ENCODE measurements at regions not wholly inside any gene's neighbourhood (a gene's known extent, or its start where the extent isn't known, plus 50 kb on each side); places are given as distances from the start of the nearest gene placed in this dataset.
"Not testable (repeated sequence)": the region's sequence is repeated elsewhere in the genome, so short reads cannot be mapped to it uniquely, and the experiment has no call there.

DNA sequence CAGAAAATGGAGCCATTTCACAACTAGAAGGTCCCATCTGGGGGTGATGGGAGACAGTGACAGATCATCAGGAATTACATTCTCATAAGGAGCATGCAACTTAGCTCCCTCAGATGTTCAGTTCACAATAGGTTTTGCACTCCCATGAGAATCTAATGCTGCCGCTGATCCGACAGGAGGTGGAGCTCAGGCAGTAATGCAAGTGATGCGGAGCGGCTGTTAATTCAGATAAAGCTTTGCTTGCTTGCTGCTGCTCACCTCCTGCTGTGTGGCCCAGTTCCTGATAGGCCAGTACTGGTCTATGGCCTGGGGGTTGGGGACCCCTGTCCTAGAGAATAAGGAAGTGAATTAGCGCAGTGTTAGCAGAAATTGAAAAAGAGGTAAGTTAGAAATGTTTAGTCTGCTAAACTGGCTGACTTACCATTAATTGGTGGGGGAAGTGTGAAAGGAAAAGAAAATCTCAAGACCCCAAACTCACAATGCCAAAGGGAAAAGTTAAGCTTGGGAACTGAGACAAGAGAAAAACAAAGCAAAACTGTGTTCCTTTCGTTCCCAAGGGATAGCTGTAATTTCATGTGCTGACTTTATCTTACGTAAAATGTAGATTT lies 76.4 kb downstream of the LYZL2 start:
- Histone ChIP-seq H3K27ac (peak overlapping the region; percentile 16 to 84 (median 66)), H3K27me3 (no peaks in the 10 kb centered on the region), H3K9me3 (replicated peaks in 1 of 3) (no peaks in the 10 kb centered on the region), H3K36me3 (replicated peaks in 1 of 2) (no peaks in the 10 kb centered on the region), H3K4me1 (replicated peaks in 1 of 2) (peaks cover 6 to 19% of the 10 kb centered on the region in 2 donors), H3K4me3 (no peak overlapping the region)
- DNase-seq: peak in 1 of 7 donors; percentile 47
- intact Hi-C loops (cut with DNase I): no loop called here
- 65 to 80% (median 71%) methylated on average over 7 of the region's 7 CpGs for WGBS, 4 donors
- TF ChIP-seq CTCF (IDR thresholded peaks at IDR 0.05) (no peak), POLR2A (IDR thresholded peaks at IDR 0.05) (no peak)

DNA sequence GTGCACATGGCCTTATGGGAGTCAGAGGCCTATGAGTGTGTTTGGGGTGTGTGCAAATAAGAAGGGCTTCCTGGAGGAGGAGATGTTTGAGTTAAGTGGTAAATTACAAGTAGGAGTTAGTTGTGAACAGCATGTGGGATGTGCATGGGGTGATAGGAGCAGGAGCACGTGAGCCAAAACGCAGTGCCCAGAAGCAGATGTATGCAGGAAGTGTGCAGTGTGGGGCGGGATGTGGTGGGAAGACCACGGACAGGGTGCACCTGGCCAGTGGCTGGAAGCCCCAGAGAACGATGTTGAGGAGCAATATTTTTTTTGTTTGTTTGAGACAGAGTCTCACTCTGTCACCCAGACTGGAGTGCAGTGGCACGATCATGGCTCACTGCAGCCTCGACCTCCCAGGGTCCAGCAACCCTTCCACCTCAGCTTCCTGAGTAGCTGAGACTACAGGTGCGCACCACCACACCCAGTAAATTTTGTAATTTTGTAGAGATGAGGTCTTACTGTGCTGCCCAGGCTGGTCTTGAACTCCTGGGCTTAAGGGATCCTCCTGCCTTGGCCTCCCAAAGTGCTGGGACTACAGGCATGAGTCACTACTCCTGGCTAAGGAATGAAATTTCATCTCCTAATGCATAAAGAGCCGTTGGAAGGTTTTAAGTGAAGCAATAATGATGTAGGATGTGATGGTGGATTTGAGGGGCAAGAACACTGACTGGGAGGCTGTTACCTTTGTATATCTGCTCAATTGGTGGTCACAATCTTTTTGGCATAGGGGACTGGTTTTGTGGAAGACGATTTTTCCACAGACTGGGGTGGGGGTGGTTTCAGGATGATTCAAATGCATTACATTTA lies 78.4 kb downstream of the LYZL2 start:
- peak overlapping the region in 1 of 5 donors; percentile 31 for H3K27ac ChIP-seq
- H3K4me3 ChIP-seq: no peak overlapping the region
- no peak for DNase-seq
- H3K9me3 ChIP-seq (replicated peaks in 1 of 3): no peaks in the 10 kb centered on the region
- H3K27me3 ChIP-seq: no peaks in the 10 kb centered on the region
- intact Hi-C loops (cut with DNase I): no loop called here
- TF ChIP-seq CTCF (IDR thresholded peaks at IDR 0.05): no peak
- TF ChIP-seq POLR2A (IDR thresholded peaks at IDR 0.05): no peak
- H3K36me3 ChIP-seq (replicated peaks in 1 of 2): no peaks in the 10 kb centered on the region
- H3K4me1 ChIP-seq (replicated peaks in 1 of 2): peaks cover 0 to 20% of the 10 kb centered on the region in 2 donors
- WGBS, 4 donors: 78 to 87% (median 81%) methylated on average over 10 of the region's 10 CpGs

- Histone ChIP-seq H3K27ac (peak overlapping the region in 3 of 5 donors; percentile 24 to 62 (median 31)), H3K4me1 (replicated peaks in 1 of 2) (peaks cover 0 to 18% of the 10 kb centered on the region in 2 donors)
- H3K4me3 ChIP-seq; DNase-seq; H3K27me3 ChIP-seq; intact Hi-C loops (cut with DNase I); H3K9me3 ChIP-seq (replicated peaks in 1 of 3); H3K36me3 ChIP-seq (replicated peaks in 1 of 2): not testable (repeated sequence)
- WGBS, 4 donors: 76 to 86% (median 83%) methylated on average over 6 of the region's 6 CpGs
Observed at GRCh38 chr10:30549134-30549687, 80.3 kb downstream of the LYZL2 start.

DNA sequence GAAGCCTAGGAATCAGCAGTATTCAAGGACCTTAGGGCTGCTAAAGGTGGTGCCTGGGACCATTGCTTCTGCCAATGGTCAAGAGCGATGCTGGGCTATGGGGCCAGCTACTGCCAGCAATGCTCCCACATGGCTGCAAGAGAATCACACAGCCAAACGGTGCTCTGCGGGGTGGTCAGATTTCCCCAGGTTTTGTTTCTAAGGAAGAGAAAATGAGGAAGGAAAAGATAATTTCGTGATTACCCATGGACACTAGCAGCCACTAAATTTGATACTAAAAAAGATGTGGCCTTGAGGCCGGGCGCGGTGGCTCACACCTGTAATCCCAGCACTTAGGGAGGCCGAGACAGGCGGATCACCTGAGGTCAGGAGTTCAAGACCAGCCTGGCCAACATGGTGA lies 83.0 kb downstream of the LYZL2 start:
- intact Hi-C loops (cut with DNase I): no loop called here
- Histone ChIP-seq H3K4me1 (replicated peaks in 1 of 2) (peaks cover 18 to 28% of the 10 kb centered on the region in 2 donors), H3K4me3 (no peak overlapping the region), H3K27me3 (no peaks in the 10 kb centered on the region), H3K9me3 (replicated peaks in 1 of 3) (no peaks in the 10 kb centered on the region), H3K36me3 (replicated peaks in 1 of 2) (no peaks in the 10 kb centered on the region), H3K27ac (no peak overlapping the region)
- TF ChIP-seq POLR2A (IDR thresholded peaks at IDR 0.05): no peak
- no peak for TF ChIP-seq CTCF (IDR thresholded peaks at IDR 0.05)
- 71 to 85% (median 83%) methylated on average over 9 of the region's 9 CpGs for WGBS, 4 donors
- no peak for DNase-seq

Data from adrenal gland (tissue), 9 donors.